DND-41 (cell line): ENCODE measurements at regions not wholly inside any gene's neighbourhood (a gene's known extent, or its start where the extent isn't known, plus 50 kb on each side); places are given as distances from the start of the nearest gene placed in this dataset.

Experiments used
- EZH2 ChIP-seq: IDR thresholded peaks from 3 replicates; pipeline ENCODE4 v1.6.1; 2012; ENCODE audit warnings: borderline replicate concordance, low read depth, mild to moderate bottlenecking, moderate library complexity, low read length, inconsistent platforms; ENCODE audit not compliant: severe bottlenecking
- TF ChIP-seq, protein P1 (sequence below): IDR thresholded peaks from 2 replicates; pipeline ENCODE4 v1.5.1; 2012; ENCODE audit warnings: borderline replicate concordance, low read length, moderate library complexity, mild to moderate bottlenecking; ENCODE audit not compliant: poor library complexity, severe bottlenecking; ENCODE audit errors: extremely low read depth

DNA sequence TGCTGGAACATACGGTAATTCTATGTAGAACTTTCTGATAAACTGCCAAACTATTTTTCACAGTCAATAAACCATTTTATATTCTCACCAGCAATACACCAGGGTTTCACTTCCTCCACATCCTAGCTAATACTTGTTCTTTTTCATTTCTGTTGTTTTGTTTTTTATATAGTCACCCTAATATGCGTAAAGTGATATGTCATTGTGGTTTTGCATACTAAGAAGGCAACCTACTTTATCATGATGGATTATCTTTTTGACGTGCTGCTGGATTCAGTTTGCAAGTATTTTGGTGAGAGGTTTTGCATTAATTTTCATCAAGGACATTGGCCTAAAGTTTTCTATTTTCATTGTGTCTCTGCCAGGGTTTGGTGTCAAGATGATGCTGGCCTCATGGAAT lies 1384.1 kb downstream of the UQCRFS1 start:
- TF ChIP-seq, protein P1, sequence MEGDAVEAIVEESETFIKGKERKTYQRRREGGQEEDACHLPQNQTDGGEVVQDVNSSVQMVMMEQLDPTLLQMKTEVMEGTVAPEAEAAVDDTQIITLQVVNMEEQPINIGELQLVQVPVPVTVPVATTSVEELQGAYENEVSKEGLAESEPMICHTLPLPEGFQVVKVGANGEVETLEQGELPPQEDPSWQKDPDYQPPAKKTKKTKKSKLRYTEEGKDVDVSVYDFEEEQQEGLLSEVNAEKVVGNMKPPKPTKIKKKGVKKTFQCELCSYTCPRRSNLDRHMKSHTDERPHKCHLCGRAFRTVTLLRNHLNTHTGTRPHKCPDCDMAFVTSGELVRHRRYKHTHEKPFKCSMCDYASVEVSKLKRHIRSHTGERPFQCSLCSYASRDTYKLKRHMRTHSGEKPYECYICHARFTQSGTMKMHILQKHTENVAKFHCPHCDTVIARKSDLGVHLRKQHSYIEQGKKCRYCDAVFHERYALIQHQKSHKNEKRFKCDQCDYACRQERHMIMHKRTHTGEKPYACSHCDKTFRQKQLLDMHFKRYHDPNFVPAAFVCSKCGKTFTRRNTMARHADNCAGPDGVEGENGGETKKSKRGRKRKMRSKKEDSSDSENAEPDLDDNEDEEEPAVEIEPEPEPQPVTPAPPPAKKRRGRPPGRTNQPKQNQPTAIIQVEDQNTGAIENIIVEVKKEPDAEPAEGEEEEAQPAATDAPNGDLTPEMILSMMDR: no peak
- no peak for TF ChIP-seq EZH2
